GM12891 (cell line): ENCODE measurements at regions not wholly inside any gene's neighbourhood (a gene's known extent, or its start where the extent isn't known, plus 50 kb on each side); places are given as distances from the start of the nearest gene placed in this dataset.

Source experiments
- DNase-seq: peaks from one replicate; pipeline ENCODE4 v3.0.0; 2011; ENCODE audit warnings: low spot score; ENCODE audit not compliant: insufficient read length
- FAIRE-seq: peaks from 2 replicates; lab custom pipeline; 2011; peaks lifted over from hg19 to GRCh38; lab: Jason Lieb, UNC
- PAX5 ChIP-seq: IDR thresholded peaks from 2 replicates; pipeline ENCODE4 v1.6.1; 2011; ENCODE audit warnings: low read length, moderate library complexity, mild to moderate bottlenecking; ENCODE audit not compliant: insufficient read depth, severe bottlenecking
- POLR2A ChIP-seq: IDR thresholded peaks from 2 replicates; pipeline ENCODE4 v1.6.1; 2011; ENCODE audit warnings: low read depth, low read length, control low read depth
- POLR2AphosphoS5 ChIP-seq: IDR thresholded peaks from 2 replicates; pipeline ENCODE4 v1.6.1; 2011; ENCODE audit warnings: low read depth, low read length, control low read depth
- POU2F2 ChIP-seq: IDR thresholded peaks from 2 replicates; pipeline ENCODE4 v1.6.1; 2011; ENCODE audit warnings: low read depth, mild to moderate bottlenecking, control low read depth, low read length, moderate library complexity
- SPI1 ChIP-seq: IDR thresholded peaks from 2 replicates; pipeline ENCODE4 v1.6.1; 2011; ENCODE audit warnings: low read depth, low read length, control low read depth
- TAF1 ChIP-seq: IDR thresholded peaks from 2 replicates; pipeline ENCODE4 v1.6.1; 2011; ENCODE audit warnings: low read depth, low read length, control low read depth

DNA sequence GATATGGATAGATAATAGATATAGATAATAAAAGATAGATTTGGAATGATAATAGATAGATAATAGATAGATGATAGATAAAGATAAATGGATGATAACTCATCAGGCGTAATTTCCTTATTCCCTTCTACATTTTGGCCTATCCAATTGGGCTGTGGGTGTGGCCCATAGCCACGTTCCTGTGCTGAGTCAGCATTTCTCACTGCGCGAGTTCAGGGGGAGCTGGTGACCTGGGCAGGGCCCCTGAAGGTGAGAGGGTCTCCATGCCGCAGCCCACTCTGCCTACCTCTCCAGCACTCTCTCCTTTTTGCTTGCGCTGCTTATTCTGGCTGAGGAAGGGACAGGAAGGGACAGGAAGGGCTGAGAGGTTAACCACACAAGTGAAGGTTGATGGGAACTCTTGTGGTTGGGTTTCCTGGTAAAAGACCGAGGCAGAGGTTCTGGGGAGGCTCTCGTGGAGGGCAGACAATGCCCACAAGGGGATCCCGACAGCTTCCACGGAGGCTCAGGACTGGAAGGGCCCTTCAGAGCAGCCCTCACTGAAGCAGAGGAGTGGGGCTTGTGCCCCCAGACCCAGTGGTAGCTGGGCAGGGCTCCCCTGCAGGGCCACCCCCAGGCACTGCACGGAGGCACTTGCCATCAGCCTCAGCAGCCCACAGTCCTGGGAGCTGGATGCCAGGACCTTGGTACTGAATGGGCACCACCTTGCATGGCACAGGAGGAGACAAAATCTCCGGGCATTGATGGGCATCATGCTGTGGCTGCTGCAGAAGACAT is 247.3 kb upstream of the PITRM1 start:
- no peak for FAIRE-seq
- TF ChIP-seq POU2F2 (no peak), TAF1 (no peak)
- DNase-seq = no peak

DNA sequence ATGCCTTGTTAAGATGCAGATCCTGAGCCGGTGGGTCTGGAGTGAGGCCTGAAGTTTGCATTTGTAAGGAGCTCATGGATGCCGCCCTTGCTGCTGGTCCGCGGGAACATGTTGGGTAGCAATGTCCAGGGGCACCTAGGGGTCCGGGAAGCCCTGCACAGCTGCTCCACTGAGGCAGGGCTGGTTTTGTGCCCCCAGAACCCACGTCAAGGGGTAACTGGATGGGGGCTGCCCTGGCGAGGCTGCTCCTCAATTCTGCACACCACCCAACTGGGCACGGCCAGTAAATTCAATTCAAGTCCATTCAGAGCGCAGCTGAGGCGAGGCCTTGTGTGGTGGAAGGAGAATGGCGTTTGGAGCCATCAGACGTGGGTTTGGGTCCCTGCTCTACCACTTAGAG is 246.3 kb upstream of the PITRM1 start:
- FAIRE-seq (no peak), DNase-seq (no peak)
- TF ChIP-seq SPI1 = no peak
- TF ChIP-seq POLR2A = no peak
- TF ChIP-seq PAX5 = no peak
- no peak for TF ChIP-seq TAF1
- no peak for TF ChIP-seq POU2F2
- TF ChIP-seq POLR2AphosphoS5 = no peak

DNA sequence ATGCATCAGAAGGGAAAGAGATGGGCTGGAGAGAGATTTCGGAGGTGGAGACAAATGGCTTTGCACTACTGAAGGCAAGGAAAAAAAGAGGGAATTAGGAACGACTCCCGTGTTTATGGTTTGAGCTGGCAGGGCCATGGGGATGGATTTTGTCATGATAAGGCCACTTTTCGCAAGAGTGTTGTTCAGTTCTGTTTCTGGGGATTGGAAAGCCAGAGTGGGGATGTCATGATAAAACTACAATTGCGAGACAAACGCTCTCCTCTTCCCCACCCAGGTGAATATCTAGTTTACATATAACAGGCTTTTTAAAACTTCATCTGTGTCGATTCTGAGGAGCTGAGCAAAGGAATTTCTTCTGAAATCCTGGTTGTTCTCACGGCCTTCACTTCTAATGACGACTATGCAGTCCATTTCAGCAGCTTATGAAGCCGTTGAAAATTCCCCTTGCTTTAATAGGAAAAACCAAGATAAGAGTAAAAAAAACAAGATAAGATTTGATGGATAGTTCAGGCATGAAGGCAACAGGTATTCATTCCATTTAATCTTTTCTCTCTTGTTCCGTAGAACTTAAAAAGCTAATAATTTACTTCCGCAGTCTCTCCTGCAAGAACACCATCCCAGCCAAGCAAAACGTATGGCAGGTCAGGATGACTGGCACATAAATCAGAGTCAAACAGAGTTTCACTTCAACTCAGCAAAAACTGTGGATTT is 245.6 kb upstream of the PITRM1 start:
- no peak for FAIRE-seq

DNA sequence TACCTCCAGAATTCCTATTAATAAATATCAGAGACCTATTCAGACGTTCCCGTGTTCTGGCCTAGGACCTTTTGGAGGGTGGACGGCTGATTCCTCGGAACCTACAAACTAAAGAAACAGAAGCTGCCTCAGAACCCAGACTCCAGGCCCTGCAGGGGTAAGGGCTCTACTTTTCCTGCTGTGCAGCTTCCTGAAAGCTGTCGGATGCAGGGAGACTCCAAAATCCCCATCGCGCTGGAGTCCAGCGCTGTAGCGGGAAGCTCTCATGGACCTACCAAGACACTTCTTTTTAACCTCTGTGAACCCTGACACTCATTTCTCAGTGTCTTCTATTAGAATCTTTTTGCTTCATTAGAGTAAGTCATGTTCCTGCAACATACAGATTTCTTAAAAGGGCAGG is 244.5 kb upstream of the PITRM1 start:
- no peak for DNase-seq
- FAIRE-seq = no peak

More for the DNA sequence above, 245.6 kb upstream of the PITRM1 start:
- DNase-seq = no peak
- TF ChIP-seq POU2F2 = no peak
- no peak for TF ChIP-seq SPI1
- no peak for TF ChIP-seq TAF1
- TF ChIP-seq POLR2AphosphoS5 = no peak
- no peak for TF ChIP-seq POLR2A
- no peak for TF ChIP-seq PAX5

DNA sequence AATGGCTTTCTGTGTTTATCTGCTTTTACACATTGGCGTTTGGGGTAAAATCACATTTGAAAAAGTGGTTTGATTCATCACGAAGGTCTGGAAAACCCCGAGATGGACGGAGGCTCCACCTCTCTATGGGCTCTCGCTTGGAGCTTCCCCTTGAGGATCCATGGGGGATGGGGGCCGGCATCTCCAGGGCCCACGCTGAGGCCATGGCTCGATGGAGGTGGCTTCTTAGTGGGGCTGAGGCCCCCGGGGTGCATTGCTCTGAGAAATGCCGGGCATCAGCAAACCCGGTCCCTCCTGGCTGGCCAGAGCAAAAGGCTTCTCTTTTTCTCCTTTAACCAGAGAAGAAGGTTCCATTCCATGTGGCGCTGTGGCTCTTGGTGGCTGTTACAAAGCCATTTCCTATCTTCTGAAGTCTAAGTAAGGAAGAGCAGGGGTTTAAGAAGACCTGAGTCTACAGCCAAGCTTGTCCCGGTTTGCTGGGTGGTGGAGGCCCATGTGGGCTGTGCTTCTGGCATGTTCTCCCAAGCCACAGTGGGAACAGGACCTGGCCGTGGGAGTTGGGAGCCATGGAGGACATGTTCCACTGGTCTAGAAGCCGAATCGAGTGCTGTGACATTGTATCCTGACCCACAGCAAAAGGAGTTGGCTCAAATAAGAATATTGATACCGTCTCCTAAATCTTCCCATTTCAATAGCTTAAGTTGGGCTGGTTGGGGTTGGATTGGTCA is 243.5 kb upstream of the PITRM1 start:
- no peak for DNase-seq
- TF ChIP-seq PAX5 = no peak
- TF ChIP-seq POU2F2 = no peak
- no peak for TF ChIP-seq POLR2A
- FAIRE-seq = no peak

More for the DNA sequence above, 244.5 kb upstream of the PITRM1 start:
- TF ChIP-seq POU2F2 (no peak), TAF1 (no peak), POLR2AphosphoS5 (no peak), PAX5 (no peak), POLR2A (no peak), SPI1 (no peak)

DNA sequence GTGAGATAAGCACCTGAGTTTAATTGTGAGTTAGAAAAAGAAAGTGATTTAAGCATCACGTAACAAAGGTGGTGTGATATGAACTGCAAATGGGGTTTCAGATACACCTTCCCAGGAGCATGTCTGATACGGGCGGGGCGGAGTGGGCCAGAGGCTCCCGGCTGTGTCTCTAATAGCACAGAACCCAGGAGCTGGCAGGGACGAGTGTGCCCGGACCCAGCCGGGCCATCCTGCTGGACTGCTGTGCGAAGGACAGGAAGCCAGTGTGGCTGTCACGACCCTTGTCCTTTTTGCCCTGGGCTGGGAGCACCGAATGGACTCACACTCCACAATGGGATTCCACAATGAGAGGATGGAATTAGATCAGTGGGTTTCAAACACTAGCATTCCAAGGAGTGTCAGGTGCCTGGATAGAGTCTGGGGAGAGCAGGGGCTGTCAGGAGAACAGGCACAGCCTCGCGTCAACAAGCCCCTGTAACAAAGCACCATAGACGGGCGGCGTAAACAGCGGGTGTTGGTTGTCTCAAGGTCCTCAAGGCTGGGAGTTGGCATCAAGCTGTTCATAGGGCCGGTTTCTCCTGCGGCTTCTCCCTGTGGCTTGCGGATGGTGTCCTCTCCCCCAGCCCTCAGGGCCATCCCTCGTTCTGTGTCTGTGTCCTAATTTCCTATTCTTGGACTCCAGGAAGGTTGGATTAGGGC is 242.6 kb upstream of the PITRM1 start:
- DNase-seq = no peak
- FAIRE-seq = no peak

DNA sequence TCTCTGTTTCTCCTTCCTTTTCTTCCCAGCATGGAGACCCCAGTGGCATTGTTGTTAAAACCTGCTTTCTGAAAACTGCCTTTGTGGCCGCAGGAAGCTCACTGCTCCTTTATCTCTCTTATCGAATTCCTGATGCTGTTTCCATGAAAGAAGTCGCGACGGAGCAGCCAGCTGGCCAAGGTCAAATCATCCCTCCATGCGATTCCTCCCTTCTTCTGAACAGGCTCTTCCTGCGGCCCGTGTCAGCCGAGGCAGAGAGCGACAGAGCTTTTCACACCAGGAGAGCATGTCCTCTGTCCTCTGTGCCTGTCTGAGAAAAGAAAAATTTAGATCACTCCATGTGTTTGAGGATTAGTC is 242.1 kb upstream of the PITRM1 start:
- TF ChIP-seq POLR2AphosphoS5 (no peak), POU2F2 (no peak), TAF1 (no peak), POLR2A (no peak), SPI1 (no peak), PAX5 (no peak)
- DNase-seq (no peak), FAIRE-seq (no peak)

More for the DNA sequence above, 242.6 kb upstream of the PITRM1 start:
- TF ChIP-seq TAF1 (no peak), POLR2A (no peak), POU2F2 (no peak), SPI1 (no peak), POLR2AphosphoS5 (no peak), PAX5 (no peak)

DNA sequence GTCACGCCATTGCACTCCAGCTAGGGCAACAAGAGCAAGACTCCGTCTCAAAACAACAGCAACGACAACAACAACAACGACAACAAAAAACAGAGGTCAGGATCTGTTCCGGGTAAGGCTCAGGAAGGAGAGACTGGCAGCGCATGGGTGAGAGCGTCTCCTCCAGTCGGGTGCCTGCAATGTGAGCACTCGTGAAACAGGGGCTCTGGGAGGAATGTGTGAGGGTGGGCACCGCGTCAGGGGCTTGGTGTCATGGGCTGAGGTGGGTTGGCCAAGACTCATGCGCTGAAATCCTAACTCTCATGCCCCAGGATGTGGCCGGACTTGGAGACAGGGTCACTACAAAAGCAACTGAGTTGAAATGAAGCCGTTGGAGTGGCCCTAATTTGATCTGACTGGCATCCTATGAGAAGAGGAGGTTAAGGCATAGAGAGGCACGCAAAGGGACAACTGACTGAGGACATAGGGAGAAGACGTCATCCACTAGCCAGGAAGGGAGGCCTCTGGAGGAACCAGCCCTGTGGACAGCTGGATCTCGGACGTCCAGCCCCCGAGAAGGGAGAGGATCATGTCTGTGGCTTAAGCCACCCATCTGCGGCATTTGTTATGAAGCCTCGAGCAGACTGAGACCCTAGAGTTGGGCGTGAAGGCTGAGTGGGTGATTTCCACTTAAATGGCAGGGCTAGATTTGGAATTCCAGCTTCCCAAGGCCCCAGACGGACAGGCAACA is 241.5 kb upstream of the PITRM1 start:
- FAIRE-seq = no peak
- TF ChIP-seq POLR2AphosphoS5 (no peak), POU2F2 (no peak), POLR2A (no peak)
- DNase-seq = no peak

DNA sequence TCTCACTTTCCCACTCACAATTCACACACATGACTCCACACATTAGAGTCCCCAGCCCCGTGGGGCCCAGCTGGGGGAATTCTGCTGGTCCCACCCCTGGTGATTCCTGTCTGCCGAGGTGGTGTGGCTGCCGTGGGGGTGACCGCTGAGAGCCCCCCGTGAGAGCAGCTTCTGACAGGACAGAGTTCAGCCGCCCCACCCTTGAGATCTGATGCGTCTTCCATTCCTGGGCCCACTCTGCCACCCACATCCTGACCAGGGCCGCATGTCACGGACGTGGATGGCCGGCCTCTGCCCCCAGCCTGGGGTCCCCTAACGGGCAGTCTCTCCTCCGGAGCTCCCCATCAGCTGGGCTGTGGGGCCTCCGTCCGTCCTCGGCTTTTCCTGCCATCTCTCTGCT is 240.1 kb upstream of the PITRM1 start:
- no peak for DNase-seq
- no peak for FAIRE-seq
- TF ChIP-seq SPI1 (no peak), POLR2AphosphoS5 (no peak), PAX5 (no peak), POLR2A (no peak), POU2F2 (no peak), TAF1 (no peak)
